NCI-H1930 (cell line): ENCODE measurements at regions not wholly inside any gene's neighbourhood (a gene's known extent, or its start where the extent isn't known, plus 50 kb on each side); places are given as distances from the start of the nearest gene placed in this dataset.

Experiments used
- DNase-seq, 2 experiments: peaks; one replicate each; lab custom pipeline; 2025; lab: John Stamatoyannopoulos, UW

DNA sequence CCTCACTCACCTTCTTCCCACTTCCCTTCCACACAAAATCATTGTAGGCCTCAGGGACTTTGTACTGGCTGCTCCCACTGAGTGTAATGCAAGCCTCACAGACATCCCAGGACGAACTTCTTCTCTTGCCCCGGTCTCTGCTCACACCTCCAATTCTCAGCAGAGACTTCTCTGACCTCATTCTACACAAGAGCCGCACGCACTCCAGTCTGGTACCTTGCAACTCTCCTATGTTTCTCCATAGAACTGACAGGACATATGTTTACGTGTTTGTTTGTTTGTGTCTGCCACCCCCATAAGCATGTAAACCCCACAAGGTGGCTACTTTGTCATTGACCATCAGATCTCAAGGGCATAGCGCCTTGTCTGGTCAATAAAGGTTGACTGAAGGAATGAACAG, 350.8 kb downstream of the AJAP1 start:
- no peak for DNase-seq

GRCh38 chr1:5002676-5003075, 348.3 kb downstream of the AJAP1 start:
- no peak for DNase-seq

DNA sequence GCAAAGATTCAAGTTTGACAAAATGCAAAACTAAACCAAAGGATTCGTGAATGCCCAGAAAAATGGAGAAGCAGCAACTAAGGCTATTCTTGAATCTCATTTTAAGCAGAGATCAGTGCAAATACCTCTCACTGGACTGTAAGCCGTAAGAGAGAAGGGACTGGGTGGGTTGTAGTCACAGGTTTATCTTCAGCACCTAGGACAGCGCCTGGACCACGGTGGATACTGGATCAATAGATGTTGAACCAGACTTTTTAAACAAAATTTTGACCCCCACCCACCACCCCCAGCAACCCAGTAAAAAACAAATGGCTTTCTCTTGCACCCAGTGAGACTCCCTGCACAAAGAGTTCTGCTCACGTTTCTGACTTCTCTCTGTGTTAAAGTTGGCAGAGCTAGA, 347.1 kb downstream of the AJAP1 start:
- DNase-seq, result no peak

- no peak for DNase-seq
Measured at GRCh38 chr1:4986306-4986705, 331.9 kb downstream of the AJAP1 start.

- DNase-seq, result no peak
Measured at GRCh38 chr1:4984841-4985240, 330.4 kb downstream of the AJAP1 start.

DNA sequence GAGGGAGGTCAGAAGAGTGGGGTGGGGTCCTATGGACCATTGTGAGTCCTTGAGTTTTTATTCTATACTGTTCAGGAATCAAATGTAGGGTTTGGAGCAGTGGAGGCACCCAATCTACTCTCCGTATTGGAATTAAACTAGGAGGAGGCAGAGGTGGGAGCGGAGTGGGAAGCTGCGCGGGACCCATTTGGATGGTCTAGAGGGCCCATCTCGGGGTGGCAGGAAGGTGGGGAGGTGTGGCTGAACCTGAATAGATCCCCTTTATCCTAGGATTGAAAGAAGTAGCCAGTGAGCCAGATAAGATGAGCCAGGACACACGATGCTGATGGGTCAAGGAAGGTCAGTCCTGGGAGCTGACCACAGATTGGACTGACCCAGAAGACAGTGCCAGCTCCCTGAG, 325.8 kb downstream of the AJAP1 start:
- no peak for DNase-seq

GRCh38 chr1:4978660-4979390, 324.4 kb downstream of the AJAP1 start:
- no peak for DNase-seq

DNA sequence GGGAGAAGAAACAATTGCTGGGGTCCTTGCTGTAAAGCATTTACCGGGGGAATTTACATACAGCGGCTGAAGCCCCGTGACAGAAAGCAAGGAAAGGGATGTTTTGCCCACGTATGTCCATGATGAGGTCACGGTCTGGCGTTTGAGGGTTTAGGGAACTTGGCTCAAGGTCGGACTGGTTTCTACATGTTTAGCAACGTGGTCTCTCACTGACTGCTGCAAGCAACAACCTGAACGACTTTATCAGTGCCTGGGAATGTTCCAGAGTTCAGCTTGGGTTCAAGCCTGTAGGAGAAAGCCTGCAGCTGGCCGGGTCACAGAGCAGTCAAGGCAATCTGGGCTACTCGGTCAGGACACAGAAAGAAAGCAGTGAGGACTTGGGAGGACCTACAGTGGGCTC, 323.3 kb downstream of the AJAP1 start:
- no peak for DNase-seq

- DNase-seq, result no peak
Measured at GRCh38 chr1:4976859-4977440, 322.5 kb downstream of the AJAP1 start.

GRCh38 chr1:4975856-4976255, 321.4 kb downstream of the AJAP1 start:
- DNase-seq, result no peak

- no peak for DNase-seq
Measured at GRCh38 chr1:4974981-4975685, 320.7 kb downstream of the AJAP1 start.

GRCh38 chr1:4973341-4973740, 318.9 kb downstream of the AJAP1 start:
- DNase-seq, result no peak

DNA sequence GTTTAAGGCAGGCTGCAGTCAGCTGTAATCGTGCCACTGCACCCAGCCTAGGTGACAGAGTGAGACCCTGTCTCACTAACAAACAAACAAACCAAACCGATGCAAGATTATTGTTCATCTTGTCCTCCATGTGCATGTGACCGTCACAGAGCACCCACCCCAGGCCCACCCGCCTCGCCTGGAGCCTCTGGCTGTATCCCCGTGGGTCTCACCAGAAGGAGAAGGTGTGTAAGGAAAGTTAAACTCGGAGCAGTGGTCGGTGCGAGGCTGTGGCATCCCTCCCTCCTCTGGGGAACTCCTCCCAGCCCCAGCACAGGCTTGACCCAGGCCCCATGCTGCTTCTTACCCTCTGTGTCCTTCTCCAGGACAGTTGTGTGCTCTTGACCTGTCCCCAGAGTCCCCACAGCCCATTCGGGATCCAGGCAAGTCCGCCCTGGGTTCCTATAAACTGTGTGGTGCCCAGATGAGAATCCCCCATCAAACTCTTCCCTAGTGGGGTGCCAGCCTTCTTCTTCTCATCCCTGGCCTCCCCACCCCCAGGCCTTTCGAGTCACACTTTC, 318.4 kb downstream of the AJAP1 start:
- DNase-seq, result no peak

DNA sequence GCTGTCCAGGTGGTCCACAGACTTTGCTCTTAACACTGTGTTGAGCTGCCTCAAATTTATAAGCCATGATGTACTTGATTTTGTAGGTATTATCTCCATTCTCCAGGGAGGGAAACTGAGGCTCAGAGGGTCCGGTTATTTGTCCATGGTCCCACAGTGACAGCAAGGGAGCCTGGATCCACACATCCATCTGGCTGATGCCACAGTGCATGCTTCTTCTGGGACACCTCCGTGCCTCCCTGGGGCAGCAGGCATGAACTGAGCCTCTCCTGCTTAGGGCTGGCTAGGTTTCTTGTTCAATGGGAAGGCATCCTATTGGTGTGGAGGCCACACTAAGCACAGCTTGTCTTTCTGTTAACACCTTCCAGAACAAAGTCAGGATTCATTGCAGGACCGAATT, 317.3 kb downstream of the AJAP1 start:
- no peak for DNase-seq

DNA sequence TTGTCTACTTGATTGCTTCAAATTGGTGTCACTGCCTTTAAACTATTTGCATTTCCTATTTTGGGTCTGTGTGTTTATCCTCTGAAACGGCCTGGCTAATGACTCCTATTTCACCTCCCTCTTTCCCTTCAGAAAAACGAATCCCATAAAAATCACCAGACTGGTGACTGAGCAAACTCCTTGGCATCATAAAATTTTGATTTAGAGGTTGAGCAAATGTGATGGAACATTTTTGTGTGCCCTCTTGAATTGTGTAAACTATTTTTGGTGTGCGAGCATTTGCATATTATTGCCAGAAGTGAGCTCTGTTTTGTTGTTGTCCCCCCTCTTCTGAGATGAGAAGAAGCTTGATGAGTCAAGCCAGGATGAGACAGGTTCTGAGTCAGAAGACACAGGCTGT, 316.1 kb downstream of the AJAP1 start:
- DNase-seq, result no peak

DNA sequence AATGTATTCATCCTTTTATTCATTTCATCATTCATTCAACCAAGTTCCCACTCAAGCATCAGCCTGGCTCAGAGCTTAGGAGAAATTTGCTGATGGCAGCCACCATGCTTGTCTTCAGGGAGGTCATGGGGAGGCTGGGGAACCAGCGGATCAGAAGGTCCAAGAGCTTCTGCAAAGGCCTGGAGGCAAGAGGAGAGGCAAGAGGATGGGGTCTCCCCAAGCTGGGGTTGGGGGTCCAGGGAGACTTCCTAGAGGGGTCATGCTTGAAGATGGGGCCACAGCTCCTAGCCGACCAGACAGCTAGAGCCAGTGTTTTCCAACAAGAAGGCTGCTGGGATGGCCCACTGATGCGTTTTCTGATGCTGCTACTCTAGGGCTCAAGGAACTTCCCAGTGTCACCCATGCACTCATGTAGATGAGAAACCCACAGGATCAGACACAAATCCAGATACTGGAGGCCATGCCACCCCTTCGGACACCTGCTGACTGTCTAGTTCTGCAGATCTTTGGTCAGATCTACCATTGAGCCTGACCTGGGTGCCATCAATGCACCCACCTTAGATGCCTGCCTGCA, 315.2 kb downstream of the AJAP1 start:
- no peak for DNase-seq

DNA sequence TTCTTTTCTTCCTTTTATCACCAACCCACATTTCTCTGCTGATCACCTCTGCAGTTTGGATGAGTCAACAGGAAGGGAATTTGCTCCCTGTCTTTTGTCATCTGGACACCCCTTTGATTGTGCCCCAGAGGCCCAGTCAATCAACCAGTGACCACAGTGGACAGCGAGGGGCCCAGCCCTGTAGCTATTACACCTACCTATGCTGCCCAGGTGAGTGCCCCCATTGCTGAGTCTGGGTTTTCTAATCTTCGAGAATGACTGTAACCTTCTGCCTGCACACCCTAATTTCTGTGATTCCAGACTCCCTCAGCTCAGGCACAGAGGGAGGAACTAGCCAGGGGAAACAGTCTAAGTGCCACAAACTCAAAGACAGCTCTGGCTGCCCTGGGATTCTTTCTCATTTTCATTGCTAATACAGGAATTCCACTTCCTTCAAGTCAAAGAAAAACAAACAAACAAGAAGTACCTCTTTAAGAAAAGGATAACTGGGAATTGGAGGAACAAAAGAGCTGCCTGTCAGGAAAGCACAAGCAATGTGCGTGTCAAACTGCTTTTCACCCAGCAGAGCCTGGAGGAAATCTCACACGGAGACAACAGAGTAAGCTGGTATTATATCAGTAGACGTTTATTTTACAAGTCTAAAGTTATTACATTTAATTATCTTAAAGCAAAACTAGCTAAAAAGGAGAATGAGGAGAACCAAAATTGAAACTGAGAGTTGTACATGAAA, 311.1 kb downstream of the AJAP1 start:
- DNase-seq, result no peak

DNA sequence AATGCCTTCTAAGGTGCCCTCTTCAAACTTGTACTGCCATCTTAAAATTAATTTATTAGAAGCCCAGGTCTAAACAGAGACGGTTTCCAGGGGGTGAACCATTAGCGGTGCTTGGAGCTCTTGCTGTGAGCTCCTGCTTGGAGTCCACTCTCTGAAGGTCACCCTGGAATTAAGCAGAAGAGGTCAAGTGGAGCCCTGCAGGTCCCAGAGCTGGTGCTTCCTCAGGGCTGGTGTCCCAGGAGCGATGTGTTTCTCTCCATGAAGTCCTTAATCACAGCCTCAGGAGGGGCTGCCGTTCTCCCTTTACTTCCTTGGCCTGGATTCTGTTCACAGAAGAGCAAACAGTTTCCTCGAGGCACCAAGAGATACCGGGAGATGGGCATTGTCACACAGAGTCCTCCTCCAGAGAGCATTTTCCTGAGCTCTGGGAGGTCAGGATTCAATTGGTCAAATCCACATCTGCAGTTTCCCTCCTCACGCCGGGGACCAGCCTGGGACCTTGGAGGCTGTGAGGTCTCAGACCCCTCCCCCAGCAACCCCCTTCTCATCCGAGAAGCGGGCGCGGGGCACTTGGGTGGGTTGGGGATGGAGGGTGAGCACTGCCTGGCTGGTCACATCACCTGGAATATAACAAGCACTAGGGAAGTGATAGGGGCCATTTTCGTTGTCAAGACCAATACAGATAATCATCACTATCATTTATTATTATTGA, 310.4 kb downstream of the AJAP1 start:
- no peak for DNase-seq

GRCh38 chr1:4963251-4963650, 308.8 kb downstream of the AJAP1 start:
- DNase-seq, result no peak

DNA sequence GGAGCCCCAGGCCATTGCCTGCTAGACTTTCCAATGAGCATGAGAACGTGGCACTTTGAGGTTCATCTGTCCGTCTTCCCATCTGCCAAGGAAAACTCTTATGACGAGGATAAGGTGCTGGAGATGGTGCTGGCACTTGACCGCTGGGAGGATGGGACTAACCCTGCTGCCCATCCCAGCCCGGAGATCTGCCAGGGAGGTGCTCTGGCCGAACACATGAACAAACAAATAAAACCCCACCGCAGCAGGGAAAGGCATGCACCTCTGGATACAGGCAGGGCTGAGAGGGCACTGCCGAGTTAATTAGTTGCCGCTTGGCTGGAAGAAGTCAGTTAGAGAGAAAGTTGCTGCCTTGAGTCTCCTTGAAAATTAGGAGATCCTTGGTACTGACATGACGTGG, 308.4 kb downstream of the AJAP1 start:
- no peak for DNase-seq

DNA sequence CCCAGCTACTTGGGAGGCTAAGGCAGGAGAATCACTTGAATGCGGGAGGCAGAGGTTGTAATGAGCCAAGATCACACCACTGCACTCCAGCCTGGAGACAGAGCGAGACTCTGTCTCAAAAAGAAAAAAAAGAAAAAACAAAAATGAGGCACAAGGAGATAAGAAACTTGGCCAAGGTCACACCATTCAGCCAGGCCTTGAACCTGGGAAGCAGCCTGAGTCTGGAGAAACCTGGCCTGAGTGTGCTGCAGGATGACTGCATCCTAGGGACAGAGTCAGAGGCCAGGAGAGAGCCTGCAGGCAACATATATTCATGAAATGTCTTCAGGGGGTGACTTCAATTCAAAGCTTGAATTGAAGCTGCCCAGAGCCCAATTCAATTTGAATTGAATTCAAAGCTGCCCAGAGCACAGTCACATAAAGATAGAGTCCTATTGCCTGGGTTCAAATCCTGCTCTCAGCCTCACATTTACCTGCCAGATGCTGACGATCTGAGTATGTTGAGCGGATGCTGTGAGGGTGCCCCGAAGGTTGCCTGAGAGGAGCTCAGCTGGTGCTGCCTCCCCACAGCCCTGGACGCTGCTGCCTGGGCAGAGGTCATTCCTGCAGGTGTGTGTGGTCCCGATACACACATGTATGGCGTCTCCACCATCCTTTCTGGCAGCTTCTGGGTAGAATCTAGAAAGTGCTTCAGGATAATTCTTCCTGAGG, 307.7 kb downstream of the AJAP1 start:
- no peak for DNase-seq
